SK-N-SH (cell line): ENCODE measurements at regions not wholly inside any gene's neighbourhood (a gene's known extent, or its start where the extent isn't known, plus 50 kb on each side); places are given as distances from the start of the nearest gene placed in this dataset.

ENCODE experiments used
- CTCF ChIA-PET: fragments of 300-600, 350-600 bp; formaldehyde crosslinking; extraction: SDS; loops from one replicate; lab custom pipeline; 2021; lab: Yijun Ruan, JAX
- POLR2A ChIA-PET: fragments of 350-600 bp; sonication (Branson Sonifier 250); formaldehyde crosslinking; extraction: SDS; loops from one replicate; lab custom pipeline; 2020; ENCODE audit warnings: antibody characterized with exemption, inconsistent platforms; lab: Yijun Ruan, JAX
- DNase-seq: peaks from one replicate; pipeline ENCODE4 v3.0.0; 2012
- H2AFZ ChIP-seq: fragments of 200-600 bp; sonication (generic); 2 replicates; pipeline ENCODE4 v1.8.1; 2016; ENCODE audit warnings: antibody characterized with exemption, mild to moderate bottlenecking, low read depth
- H3F3A ChIP-seq: fragments of 200-600 bp; sonication (generic); replicated peaks from 2 replicates; pipeline ENCODE3; 2016; ENCODE audit warnings: antibody characterized with exemption, mild to moderate bottlenecking; ENCODE audit not compliant: insufficient read depth
- H3K27ac ChIP-seq, 2 experiments: fragments of 200-500 bp in 1 of 2; fragments of 200-600 bp in 1 of 2; sonication (Bioruptor generic) in 1 of 2; sonication (generic), shearing (Covaris generic) in 1 of 2; 2 replicates each; pipeline versions ENCODE4 v1.5.1 to v1.6.1; 2014 to 2016; ENCODE audit warnings: low read depth in 2 of 2, inconsistent platforms in 1 of 2, low read length in 1 of 2, mild to moderate bottlenecking in 1 of 2, mixed read lengths in 1 of 2
- H3K27me3 ChIP-seq: fragments of 200-600 bp; sonication (generic), shearing (Covaris generic); 2 replicates; pipeline ENCODE4 v1.6.1; 2016; ENCODE audit warnings: mixed run types; ENCODE audit not compliant: insufficient read depth
- H3K36me3 ChIP-seq, 2 experiments: fragments of 200-500 bp in 1 of 2; fragments of 200-600 bp in 1 of 2; sonication (Bioruptor generic) in 1 of 2; sonication (generic) in 1 of 2; replicated peaks in 1 of 2; 2 replicates each; pipeline versions ENCODE3 to v1.5.1; 2014 to 2016; ENCODE audit warnings: low read length in 1 of 2, mild to moderate bottlenecking in 1 of 2; ENCODE audit not compliant: insufficient read depth in 2 of 2, control insufficient read depth in 1 of 2
- H3K4me1 ChIP-seq, 2 experiments: fragments of 200-500 bp in 1 of 2; fragments of 200-600 bp in 1 of 2; sonication (Bioruptor generic) in 1 of 2; sonication (generic), shearing (Covaris generic) in 1 of 2; 2 replicates each; pipeline versions ENCODE4 v1.5.1 to v1.6.1; 2014 to 2016; ENCODE audit warnings: low read depth in 1 of 2, low read length in 1 of 2, mixed run types in 1 of 2; ENCODE audit not compliant: insufficient read depth in 2 of 2, control insufficient read depth in 1 of 2
- H3K4me2 ChIP-seq: fragments of 200-600 bp; sonication (generic), shearing (Covaris generic); 2 replicates; pipeline ENCODE4 v1.6.1; 2017; ENCODE audit warnings: mixed run types
- H3K4me3 ChIP-seq, 2 experiments: fragments of 200-500 bp in 1 of 2; fragments of 200-600 bp in 1 of 2; sonication (Bioruptor generic) in 1 of 2; sonication (generic), shearing (Covaris generic) in 1 of 2; 2 replicates each; pipeline versions ENCODE4 v1.5.1 to v1.8.1; 2014 to 2016; ENCODE audit warnings: low read depth in 2 of 2, inconsistent platforms in 1 of 2, low read length in 1 of 2, mild to moderate bottlenecking in 1 of 2, mixed read lengths in 1 of 2, moderate library complexity in 1 of 2
- H3K79me2 ChIP-seq: fragments of 200-600 bp; sonication (generic); 2 replicates; pipeline ENCODE4 v1.8.1; 2017; ENCODE audit warnings: mild to moderate bottlenecking; ENCODE audit not compliant: insufficient read depth
- H3K9ac ChIP-seq: fragments of 200-600 bp; sonication (generic); 2 replicates; pipeline ENCODE4 v1.6.1; 2017; ENCODE audit warnings: mixed run types
- H3K9me2 ChIP-seq: fragments of 200-600 bp; sonication (generic); 2 replicates; pipeline ENCODE4 v1.6.1; 2017; ENCODE audit warnings: mixed run types
- H3K9me3 ChIP-seq: fragments of 200-600 bp; sonication (generic); 2 replicates; pipeline ENCODE4 v1.6.1; 2017; ENCODE audit warnings: mixed run types, mild to moderate bottlenecking, moderate library complexity
- H4K20me1 ChIP-seq: fragments of 200-600 bp; sonication (generic); 2 replicates; pipeline ENCODE4 v1.6.1; 2017; ENCODE audit warnings: mild to moderate bottlenecking, mixed run types; ENCODE audit not compliant: insufficient read depth
- FOXJ3 ChIP-seq: sonication (generic); formaldehyde crosslinking; IDR thresholded peaks from 2 replicates; pipeline ENCODE4 v1.5.1; 2020; ENCODE audit warnings: mild to moderate bottlenecking, missing genetic modification reagents
- GABPA ChIP-seq: IDR thresholded peaks from 2 replicates; pipeline ENCODE4 v1.4.0; 2012; ENCODE audit warnings: low read depth, mild to moderate bottlenecking
- MXI1 ChIP-seq: IDR thresholded peaks from 2 replicates; pipeline ENCODE4 v1.6.1; 2012; ENCODE audit warnings: mild to moderate bottlenecking, low read depth, low read length, improper control_type of control experiment
- NRF1 ChIP-seq: IDR thresholded peaks from 2 replicates; pipeline ENCODE4 v1.6.1; 2012; ENCODE audit warnings: low read depth, mild to moderate bottlenecking, low read length
- RAD21 ChIP-seq: IDR thresholded peaks from 2 replicates; pipeline ENCODE4 v1.6.1; 2012; ENCODE audit warnings: mild to moderate bottlenecking, low read length
- WGBS: methylation state at CpG from one replicate; pipeline ENCODE4 v1.1.6; 2017; ENCODE audit warnings: low lambda C conversion rate; 5-methylcytosine and 5-hydroxymethylcytosine counted together
- TF ChIP-seq, protein P1 (sequence below): fragments of 150-350 bp; IDR thresholded peaks from 2 replicates; pipeline ENCODE4 v1.6.1; 2016; ENCODE audit warnings: mild to moderate bottlenecking, low read depth, low read length
- TF ChIP-seq, protein P2 (sequence below): IDR thresholded peaks from 2 replicates; pipeline ENCODE4 v1.4.0; 2012; ENCODE audit warnings: low read depth
- TF ChIP-seq, protein P3 (sequence below): fragments of 150-350 bp; IDR thresholded peaks from 2 replicates; pipeline ENCODE4 v1.6.1; 2017; ENCODE audit warnings: antibody characterized with exemption, low read length, low read depth, borderline replicate concordance
- TF ChIP-seq, protein P4 (sequence below): IDR thresholded peaks from 2 replicates; pipeline ENCODE4 v1.6.1; 2012; ENCODE audit warnings: mild to moderate bottlenecking, low read depth, low read length, moderate library complexity
- TF ChIP-seq, protein P5 (sequence below): IDR thresholded peaks from 2 replicates; pipeline ENCODE4; 2012
- TF ChIP-seq, protein P6 (sequence below): IDR thresholded peaks from 2 replicates; pipeline ENCODE4 v1.4.0; 2012; ENCODE audit warnings: low read depth, borderline replicate concordance

DNA sequence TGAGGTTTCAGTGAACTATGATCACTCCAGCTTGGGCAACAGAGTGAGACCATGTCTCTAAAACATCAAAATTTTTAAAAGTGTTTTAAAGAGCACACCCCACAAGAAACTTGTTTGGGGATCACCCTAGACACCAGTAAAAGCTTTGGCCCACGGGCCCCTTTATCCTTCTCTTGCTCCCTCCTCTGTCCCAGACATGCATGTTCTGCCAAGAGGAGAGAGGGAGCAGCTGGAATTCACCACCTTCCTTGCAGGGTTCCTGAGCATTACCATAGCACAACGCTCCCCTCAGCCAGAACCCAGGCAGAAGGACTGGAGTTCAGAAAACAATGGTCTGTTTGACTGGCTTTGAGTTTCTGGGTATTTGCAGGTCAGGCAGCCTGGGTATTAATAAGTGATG lies 214.3 kb upstream of the CDH5 start:
- Histone ChIP-seq H3K36me3 (no peaks in the 10 kb centered on the region), H3K79me2 (no peaks in the 10 kb centered on the region), H3K9me3 (no peaks in the 10 kb centered on the region), H3K4me1 (no peaks in the 10 kb centered on the region; a peak in 3 of 4 replicates), H3K27ac (peak overlapping the region; percentile 40 to 42; a peak in 3 of 4 replicates), H3K9ac (no peak overlapping the region), H3K4me3 (no peak overlapping the region), H3K27me3 (no peaks in the 10 kb centered on the region), H2AFZ (no peak overlapping the region)
- CTCF ChIA-PET: interaction anchor here (0.6 to 1.1 kb wide), 2 partner anchors 8 to 193 kb away, joined by 3 read pairs; no protein-coding TSS in a partner anchor
- WGBS: 59% methylated on average over 2 of the region's 2 CpGs
- no peak for DNase-seq
- TF ChIP-seq RAD21: no peak
- TF ChIP-seq, protein P1, sequence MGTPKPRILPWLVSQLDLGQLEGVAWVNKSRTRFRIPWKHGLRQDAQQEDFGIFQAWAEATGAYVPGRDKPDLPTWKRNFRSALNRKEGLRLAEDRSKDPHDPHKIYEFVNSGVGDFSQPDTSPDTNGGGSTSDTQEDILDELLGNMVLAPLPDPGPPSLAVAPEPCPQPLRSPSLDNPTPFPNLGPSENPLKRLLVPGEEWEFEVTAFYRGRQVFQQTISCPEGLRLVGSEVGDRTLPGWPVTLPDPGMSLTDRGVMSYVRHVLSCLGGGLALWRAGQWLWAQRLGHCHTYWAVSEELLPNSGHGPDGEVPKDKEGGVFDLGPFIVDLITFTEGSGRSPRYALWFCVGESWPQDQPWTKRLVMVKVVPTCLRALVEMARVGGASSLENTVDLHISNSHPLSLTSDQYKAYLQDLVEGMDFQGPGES: no peak
- TF ChIP-seq, protein P2, sequence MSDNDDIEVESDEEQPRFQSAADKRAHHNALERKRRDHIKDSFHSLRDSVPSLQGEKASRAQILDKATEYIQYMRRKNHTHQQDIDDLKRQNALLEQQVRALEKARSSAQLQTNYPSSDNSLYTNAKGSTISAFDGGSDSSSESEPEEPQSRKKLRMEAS: no peak
- TF ChIP-seq NRF1: no peak
- TF ChIP-seq, protein P3, sequence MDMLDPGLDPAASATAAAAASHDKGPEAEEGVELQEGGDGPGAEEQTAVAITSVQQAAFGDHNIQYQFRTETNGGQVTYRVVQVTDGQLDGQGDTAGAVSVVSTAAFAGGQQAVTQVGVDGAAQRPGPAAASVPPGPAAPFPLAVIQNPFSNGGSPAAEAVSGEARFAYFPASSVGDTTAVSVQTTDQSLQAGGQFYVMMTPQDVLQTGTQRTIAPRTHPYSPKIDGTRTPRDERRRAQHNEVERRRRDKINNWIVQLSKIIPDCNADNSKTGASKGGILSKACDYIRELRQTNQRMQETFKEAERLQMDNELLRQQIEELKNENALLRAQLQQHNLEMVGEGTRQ: no peak
- TF ChIP-seq GABPA: no peak
- TF ChIP-seq, protein P4, sequence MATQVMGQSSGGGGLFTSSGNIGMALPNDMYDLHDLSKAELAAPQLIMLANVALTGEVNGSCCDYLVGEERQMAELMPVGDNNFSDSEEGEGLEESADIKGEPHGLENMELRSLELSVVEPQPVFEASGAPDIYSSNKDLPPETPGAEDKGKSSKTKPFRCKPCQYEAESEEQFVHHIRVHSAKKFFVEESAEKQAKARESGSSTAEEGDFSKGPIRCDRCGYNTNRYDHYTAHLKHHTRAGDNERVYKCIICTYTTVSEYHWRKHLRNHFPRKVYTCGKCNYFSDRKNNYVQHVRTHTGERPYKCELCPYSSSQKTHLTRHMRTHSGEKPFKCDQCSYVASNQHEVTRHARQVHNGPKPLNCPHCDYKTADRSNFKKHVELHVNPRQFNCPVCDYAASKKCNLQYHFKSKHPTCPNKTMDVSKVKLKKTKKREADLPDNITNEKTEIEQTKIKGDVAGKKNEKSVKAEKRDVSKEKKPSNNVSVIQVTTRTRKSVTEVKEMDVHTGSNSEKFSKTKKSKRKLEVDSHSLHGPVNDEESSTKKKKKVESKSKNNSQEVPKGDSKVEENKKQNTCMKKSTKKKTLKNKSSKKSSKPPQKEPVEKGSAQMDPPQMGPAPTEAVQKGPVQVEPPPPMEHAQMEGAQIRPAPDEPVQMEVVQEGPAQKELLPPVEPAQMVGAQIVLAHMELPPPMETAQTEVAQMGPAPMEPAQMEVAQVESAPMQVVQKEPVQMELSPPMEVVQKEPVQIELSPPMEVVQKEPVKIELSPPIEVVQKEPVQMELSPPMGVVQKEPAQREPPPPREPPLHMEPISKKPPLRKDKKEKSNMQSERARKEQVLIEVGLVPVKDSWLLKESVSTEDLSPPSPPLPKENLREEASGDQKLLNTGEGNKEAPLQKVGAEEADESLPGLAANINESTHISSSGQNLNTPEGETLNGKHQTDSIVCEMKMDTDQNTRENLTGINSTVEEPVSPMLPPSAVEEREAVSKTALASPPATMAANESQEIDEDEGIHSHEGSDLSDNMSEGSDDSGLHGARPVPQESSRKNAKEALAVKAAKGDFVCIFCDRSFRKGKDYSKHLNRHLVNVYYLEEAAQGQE: no peak
- TF ChIP-seq, protein P5, sequence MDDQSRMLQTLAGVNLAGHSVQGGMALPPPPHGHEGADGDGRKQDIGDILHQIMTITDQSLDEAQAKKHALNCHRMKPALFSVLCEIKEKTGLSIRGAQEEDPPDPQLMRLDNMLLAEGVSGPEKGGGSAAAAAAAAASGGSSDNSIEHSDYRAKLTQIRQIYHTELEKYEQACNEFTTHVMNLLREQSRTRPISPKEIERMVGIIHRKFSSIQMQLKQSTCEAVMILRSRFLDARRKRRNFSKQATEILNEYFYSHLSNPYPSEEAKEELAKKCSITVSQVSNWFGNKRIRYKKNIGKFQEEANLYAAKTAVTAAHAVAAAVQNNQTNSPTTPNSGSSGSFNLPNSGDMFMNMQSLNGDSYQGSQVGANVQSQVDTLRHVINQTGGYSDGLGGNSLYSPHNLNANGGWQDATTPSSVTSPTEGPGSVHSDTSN: no peak
- no peak for TF ChIP-seq FOXJ3 (CRISPR knock-in tag)
- TF ChIP-seq, protein P6, sequence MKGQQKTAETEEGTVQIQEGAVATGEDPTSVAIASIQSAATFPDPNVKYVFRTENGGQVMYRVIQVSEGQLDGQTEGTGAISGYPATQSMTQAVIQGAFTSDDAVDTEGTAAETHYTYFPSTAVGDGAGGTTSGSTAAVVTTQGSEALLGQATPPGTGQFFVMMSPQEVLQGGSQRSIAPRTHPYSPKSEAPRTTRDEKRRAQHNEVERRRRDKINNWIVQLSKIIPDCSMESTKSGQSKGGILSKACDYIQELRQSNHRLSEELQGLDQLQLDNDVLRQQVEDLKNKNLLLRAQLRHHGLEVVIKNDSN: no peak
- no peak for TF ChIP-seq MXI1
- TF ChIP-seq, all 33 proteins: peak for 0
- peak overlapping the region; percentile 58; the same call in 1 of the 2 replicates for H3K4me2 ChIP-seq
- POLR2A ChIA-PET: no interaction called here
- no peaks in the 10 kb centered on the region for H4K20me1 ChIP-seq
- no peaks in the 10 kb centered on the region for H3K9me2 ChIP-seq
- H3F3A ChIP-seq: no peaks in the 10 kb centered on the region
